Mesendoderm (in vitro differentiated cells): ENCODE measurements at regions not wholly inside any gene's neighbourhood (a gene's known extent, or its start where the extent isn't known, plus 50 kb on each side); places are given as distances from the start of the nearest gene placed in this dataset.

Experiments used
- DNase-seq: peaks from one replicate; pipeline ENCODE4 v3.0.0; 2013
- H2AK5ac ChIP-seq: 2 replicates; pipeline ENCODE4 v1.6.1; 2013; ENCODE audit warnings: low read length, inconsistent platforms
- H2BK120ac ChIP-seq: 2 replicates; pipeline ENCODE4 v1.6.1; 2013; ENCODE audit warnings: low read depth, mild to moderate bottlenecking, low read length, moderate library complexity, mixed read lengths
- H2BK15ac ChIP-seq: replicated peaks from 2 replicates; pipeline ENCODE4 v1.6.1; 2013; ENCODE audit warnings: low read depth, mild to moderate bottlenecking, moderate library complexity
- H2BK5ac ChIP-seq: 2 replicates; pipeline ENCODE4 v1.6.1; 2013; ENCODE audit warnings: low read length, inconsistent platforms
- H3K18ac ChIP-seq: 2 replicates; pipeline ENCODE4 v1.6.1; 2013; ENCODE audit warnings: mild to moderate bottlenecking, low read length, mixed read lengths
- H3K23ac ChIP-seq: one replicate; pipeline ENCODE4 v1.6.1; 2013; ENCODE audit warnings: low read length
- H3K27ac ChIP-seq: 2 replicates; pipeline ENCODE4 v1.5.1; 2013; ENCODE audit warnings: low read depth, mild to moderate bottlenecking, inconsistent platforms, low read length, moderate library complexity
- H3K27me3 ChIP-seq: 2 replicates; pipeline ENCODE4 v1.6.1; 2013; ENCODE audit warnings: low read length, control low read depth, mild to moderate bottlenecking, inconsistent platforms; ENCODE audit not compliant: insufficient read depth, poor library complexity
- H3K36me3 ChIP-seq: 2 replicates; pipeline ENCODE4 v1.6.1; 2013; ENCODE audit warnings: low read length, inconsistent platforms; ENCODE audit not compliant: control insufficient read depth, insufficient read depth
- H3K4ac ChIP-seq: one replicate; pipeline ENCODE4 v1.6.1; 2013; ENCODE audit warnings: low read depth, mild to moderate bottlenecking, low read length, moderate library complexity
- H3K4me1 ChIP-seq: 2 replicates; pipeline ENCODE4 v1.6.1; 2013; ENCODE audit warnings: low read depth, low read length, inconsistent platforms; ENCODE audit not compliant: control insufficient read depth
- H3K4me2 ChIP-seq: 2 replicates; pipeline ENCODE4 v1.6.1; 2013; ENCODE audit warnings: low read length
- H3K4me3 ChIP-seq: 2 replicates; pipeline ENCODE4 v1.5.1; 2013; ENCODE audit warnings: mild to moderate bottlenecking, low read length
- H3K56ac ChIP-seq: one replicate; pipeline ENCODE4 v1.6.1; 2013; ENCODE audit warnings: low read length
- H3K79me1 ChIP-seq: 2 replicates; pipeline ENCODE4 v1.6.1; 2013; ENCODE audit warnings: low read length, inconsistent platforms
- H3K79me2 ChIP-seq: 2 replicates; pipeline ENCODE4 v1.6.1; 2013; ENCODE audit warnings: mild to moderate bottlenecking, low read length; ENCODE audit not compliant: control insufficient read depth, insufficient read depth
- H3K9ac ChIP-seq: 2 replicates; pipeline ENCODE4 v1.6.1; 2013; ENCODE audit warnings: low read length, inconsistent platforms
- H4K5ac ChIP-seq: one replicate; pipeline ENCODE4 v1.6.1; 2013; ENCODE audit warnings: low read length
- H4K8ac ChIP-seq: one replicate; pipeline ENCODE4 v1.6.1; 2013; ENCODE audit warnings: low read depth, mild to moderate bottlenecking, control low read depth, low read length, moderate library complexity
- WGBS: extraction: QIAGEN DNeasy Blood & Tissue Kit; methylation state at CpG from one replicate; pipeline ENCODE4 v1.1.7; 2013; ENCODE audit warnings: low lambda C conversion rate, missing lambda C conversion rate; ENCODE audit not compliant: insufficient coverage; ENCODE audit errors: extremely low coverage; 5-methylcytosine and 5-hydroxymethylcytosine counted together

DNA sequence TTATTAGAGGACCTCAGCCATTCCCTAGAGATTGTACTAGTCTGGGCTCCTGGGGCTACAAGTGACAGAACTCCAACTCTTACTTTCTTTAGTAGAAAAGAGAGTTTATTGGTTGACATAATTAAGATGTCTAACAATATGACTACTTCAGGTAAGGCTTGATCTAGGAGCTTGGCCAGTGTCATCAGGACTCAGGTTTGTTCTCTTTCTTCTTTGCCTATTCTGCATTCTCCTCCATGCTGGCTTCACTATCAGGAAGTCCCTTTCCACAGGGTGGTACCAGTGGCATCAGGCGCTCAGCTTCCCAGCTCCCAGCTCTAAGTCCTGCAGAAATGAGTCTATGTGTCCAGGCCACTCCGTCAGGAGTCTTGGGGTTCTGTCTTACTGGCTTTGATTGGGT is 286.1 kb upstream of the EEF2KMT start:
- no peak overlapping the region for H3K23ac ChIP-seq
- no peak overlapping the region for H2BK5ac ChIP-seq
- H2BK15ac ChIP-seq: no peak overlapping the region
- no peaks in the 10 kb centered on the region for H3K27me3 ChIP-seq
- no peak overlapping the region for H3K18ac ChIP-seq
- H4K5ac ChIP-seq: no peak overlapping the region
- no CpG with 5 or more reads among the region's 2 CpGs for WGBS
- H4K8ac ChIP-seq: no peak overlapping the region
- no peak overlapping the region for H3K4me2 ChIP-seq
- no peaks in the 10 kb centered on the region for H3K79me1 ChIP-seq
- H2AK5ac ChIP-seq: no peak overlapping the region
- H3K27ac ChIP-seq: no peak overlapping the region
- no peak for DNase-seq
- no peaks in the 10 kb centered on the region for H3K4me1 ChIP-seq
- no peak overlapping the region for H3K9ac ChIP-seq
- H3K79me2 ChIP-seq: no peaks in the 10 kb centered on the region
- H3K56ac ChIP-seq: no peak overlapping the region
- H2BK120ac ChIP-seq: no peak overlapping the region
- no peak overlapping the region for H3K4me3 ChIP-seq
- H3K36me3 ChIP-seq: no peaks in the 10 kb centered on the region
- no peak overlapping the region for H3K4ac ChIP-seq

DNA sequence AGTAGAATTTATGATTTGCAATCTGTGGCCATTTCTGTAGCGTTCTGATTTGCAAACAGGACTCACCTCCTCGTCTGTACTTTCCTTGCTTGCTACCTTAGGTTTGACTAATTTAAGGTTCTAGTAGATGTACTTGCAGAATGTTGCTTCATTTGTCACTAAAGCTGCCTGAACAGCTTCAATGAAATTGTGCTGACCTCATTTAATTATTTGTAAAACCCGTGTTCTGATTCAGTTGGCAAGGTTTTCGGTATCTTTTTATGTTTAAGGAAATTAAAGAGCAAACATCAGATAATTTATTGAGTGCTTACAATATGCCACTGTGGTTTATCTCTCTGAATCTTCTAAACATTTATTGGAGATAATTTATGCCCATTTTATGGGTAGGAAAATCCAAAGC is 284.9 kb upstream of the EEF2KMT start:
- Histone ChIP-seq H3K18ac (no peak overlapping the region), H2BK120ac (no peak overlapping the region), H3K79me2 (no peaks in the 10 kb centered on the region), H4K5ac (no peak overlapping the region), H3K4me2 (no peak overlapping the region), H3K23ac (no peak overlapping the region), H3K4me3 (no peak overlapping the region), H3K9ac (no peak overlapping the region), H3K27ac (no peak overlapping the region), H2AK5ac (no peak overlapping the region), H2BK5ac (no peak overlapping the region), H3K36me3 (no peaks in the 10 kb centered on the region), H3K27me3 (no peaks in the 10 kb centered on the region), H3K4me1 (no peaks in the 10 kb centered on the region), H3K4ac (no peak overlapping the region), H2BK15ac (no peak overlapping the region), H4K8ac (no peak overlapping the region), H3K56ac (no peak overlapping the region), H3K79me1 (no peaks in the 10 kb centered on the region)
- DNase-seq: no peak
- no CpG with 5 or more reads among the region's 4 CpGs for WGBS

DNA sequence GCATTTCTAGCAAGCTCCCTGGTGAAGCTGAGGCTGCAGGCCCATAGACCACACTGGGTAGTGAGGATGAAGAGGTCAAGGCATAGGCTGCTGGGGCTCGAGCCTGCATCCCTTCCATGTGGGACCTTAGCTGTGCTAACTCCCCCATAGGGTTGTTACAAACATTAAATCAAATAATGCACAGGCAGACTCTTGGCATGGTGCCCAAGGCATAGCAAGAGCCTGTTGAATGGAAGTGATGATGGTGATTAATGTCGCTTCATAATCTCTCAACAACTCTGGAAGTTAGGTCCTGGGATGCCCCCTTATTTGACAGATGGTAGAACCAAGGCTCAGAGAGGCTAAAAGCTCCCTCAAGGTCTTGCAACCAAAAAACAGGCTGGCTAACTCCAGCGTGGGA is 283.9 kb upstream of the EEF2KMT start:
- H4K8ac ChIP-seq: no peak overlapping the region
- no peak overlapping the region for H2BK120ac ChIP-seq
- H2BK15ac ChIP-seq: no peak overlapping the region
- no peaks in the 10 kb centered on the region for H3K79me2 ChIP-seq
- no peak overlapping the region for H3K4me2 ChIP-seq
- H3K4ac ChIP-seq: no peak overlapping the region
- no peak overlapping the region for H4K5ac ChIP-seq
- no peak overlapping the region for H3K56ac ChIP-seq
- H3K4me3 ChIP-seq: no peak overlapping the region
- no peak for DNase-seq
- no peak overlapping the region for H2BK5ac ChIP-seq
- H3K18ac ChIP-seq: no peak overlapping the region
- WGBS: no CpG with 5 or more reads among the region's 3 CpGs
- H3K27ac ChIP-seq: no peak overlapping the region
- H3K9ac ChIP-seq: no peak overlapping the region
- H3K23ac ChIP-seq: no peak overlapping the region
- H3K36me3 ChIP-seq: no peaks in the 10 kb centered on the region
- no peaks in the 10 kb centered on the region for H3K4me1 ChIP-seq
- no peaks in the 10 kb centered on the region for H3K27me3 ChIP-seq
- H2AK5ac ChIP-seq: no peak overlapping the region
- no peaks in the 10 kb centered on the region for H3K79me1 ChIP-seq

DNA sequence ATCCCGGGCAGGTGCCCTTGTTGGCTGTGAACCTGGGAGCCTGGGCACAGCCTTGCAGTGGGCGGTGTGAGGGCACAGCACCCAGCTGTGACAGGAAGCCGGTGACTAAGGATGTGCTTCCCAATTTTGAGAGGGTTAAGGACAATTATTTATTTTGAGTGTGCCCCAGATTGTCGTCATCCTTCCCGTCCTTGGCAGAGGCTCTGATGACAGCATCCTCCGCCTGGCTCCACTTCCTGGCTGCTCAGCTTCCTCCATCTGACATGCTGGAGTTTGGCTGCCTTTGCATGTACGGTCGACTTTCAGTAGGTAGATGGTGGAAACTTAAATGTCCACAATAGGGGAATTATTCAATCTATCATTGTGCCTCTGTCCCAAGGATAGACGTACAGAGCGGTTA is 282.4 kb upstream of the EEF2KMT start:
- H3K4me1 ChIP-seq: no peaks in the 10 kb centered on the region
- no peak overlapping the region for H3K18ac ChIP-seq
- no peaks in the 10 kb centered on the region for H3K36me3 ChIP-seq
- no peaks in the 10 kb centered on the region for H3K79me2 ChIP-seq
- H3K9ac ChIP-seq: no peak overlapping the region
- no peak overlapping the region for H4K5ac ChIP-seq
- no peak for DNase-seq
- no peak overlapping the region for H3K4me3 ChIP-seq
- no peak overlapping the region for H2BK120ac ChIP-seq
- WGBS: no CpG with 5 or more reads among the region's 10 CpGs
- no peak overlapping the region for H4K8ac ChIP-seq
- no peak overlapping the region for H3K4ac ChIP-seq
- H2BK5ac ChIP-seq: no peak overlapping the region
- H3K27me3 ChIP-seq: no peaks in the 10 kb centered on the region
- H2BK15ac ChIP-seq: no peak overlapping the region
- H3K4me2 ChIP-seq: no peak overlapping the region
- no peak overlapping the region for H3K56ac ChIP-seq
- H3K27ac ChIP-seq: no peak overlapping the region
- no peak overlapping the region for H3K23ac ChIP-seq
- no peaks in the 10 kb centered on the region for H3K79me1 ChIP-seq
- H2AK5ac ChIP-seq: no peak overlapping the region

DNA sequence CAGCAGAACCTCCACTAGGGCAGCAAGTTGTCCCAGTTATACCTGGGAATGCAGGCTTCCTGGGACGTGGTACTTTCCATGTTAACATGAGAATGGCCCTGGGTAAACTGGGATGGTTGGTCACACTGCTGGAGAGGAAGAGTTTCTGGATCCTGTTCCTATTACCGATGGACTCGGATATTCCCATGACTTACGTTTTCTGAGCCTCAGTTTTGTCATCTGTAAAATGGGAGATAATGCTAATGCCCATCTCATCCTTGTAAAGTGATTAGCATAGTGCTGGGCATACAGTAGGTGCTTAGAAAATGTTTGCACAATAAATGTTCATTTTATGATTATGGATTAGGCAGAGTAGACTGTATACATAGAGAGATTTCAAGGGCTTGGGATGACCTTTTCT is 280.9 kb upstream of the EEF2KMT start:
- Histone ChIP-seq H3K18ac (no peak overlapping the region), H4K8ac (no peak overlapping the region), H3K4me3 (no peak overlapping the region), H2BK120ac (no peak overlapping the region), H3K4me2 (no peak overlapping the region), H3K27ac (no peak overlapping the region), H3K56ac (no peak overlapping the region), H3K23ac (no peak overlapping the region), H2AK5ac (no peak overlapping the region), H2BK15ac (no peak overlapping the region), H3K4ac (no peak overlapping the region), H3K79me2 (no peaks in the 10 kb centered on the region), H3K9ac (no peak overlapping the region), H3K36me3 (no peaks in the 10 kb centered on the region), H3K4me1 (no peaks in the 10 kb centered on the region), H3K79me1 (no peaks in the 10 kb centered on the region), H3K27me3 (no peaks in the 10 kb centered on the region), H4K5ac (no peak overlapping the region), H2BK5ac (no peak overlapping the region)
- DNase-seq: no peak
- no CpG with 5 or more reads among the region's 4 CpGs for WGBS

DNA sequence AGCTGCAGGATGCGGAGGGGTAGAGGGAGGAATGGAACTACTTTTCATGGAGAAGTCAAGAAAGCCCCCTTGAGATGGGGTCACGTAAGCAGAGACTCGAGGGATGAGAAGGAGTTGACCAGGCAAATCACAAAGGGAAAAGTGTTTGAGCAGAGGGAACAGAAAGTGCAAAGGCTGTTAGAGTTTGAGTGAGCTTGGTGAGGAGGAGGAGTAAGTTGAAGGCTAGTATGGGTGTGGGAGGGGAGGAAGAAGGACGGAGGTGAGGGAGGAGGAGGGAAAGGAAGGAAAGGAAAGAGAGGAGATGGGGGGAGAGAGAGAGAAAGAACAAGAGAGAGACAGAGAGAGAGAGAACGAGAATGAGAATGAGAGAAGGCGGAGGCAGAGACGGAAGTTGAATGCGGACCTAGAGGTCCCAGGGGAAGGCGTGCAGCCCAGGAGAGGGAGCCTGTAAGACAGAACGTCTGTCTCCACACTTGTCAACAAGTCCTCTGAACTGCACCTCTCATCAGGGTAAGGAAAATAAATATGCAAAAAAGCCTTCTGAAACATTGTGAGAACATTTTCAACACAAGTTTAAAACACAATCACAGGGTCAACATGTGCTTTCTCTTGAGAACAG is 279.8 kb upstream of the EEF2KMT start:
- H3K18ac ChIP-seq: no peak overlapping the region
- no peak overlapping the region for H3K9ac ChIP-seq
- no peak overlapping the region for H3K56ac ChIP-seq
- H3K36me3 ChIP-seq: no peaks in the 10 kb centered on the region
- no peak overlapping the region for H3K4me2 ChIP-seq
- H3K79me1 ChIP-seq: no peaks in the 10 kb centered on the region
- H4K8ac ChIP-seq: no peak overlapping the region
- H3K27ac ChIP-seq: no peak overlapping the region
- H3K4ac ChIP-seq: no peak overlapping the region
- H2AK5ac ChIP-seq: no peak overlapping the region
- no peaks in the 10 kb centered on the region for H3K79me2 ChIP-seq
- no peak overlapping the region for H4K5ac ChIP-seq
- no peak overlapping the region for H2BK15ac ChIP-seq
- DNase-seq: no peak
- no peak overlapping the region for H2BK5ac ChIP-seq
- H3K4me3 ChIP-seq: no peak overlapping the region
- H3K23ac ChIP-seq: no peak overlapping the region
- WGBS: 80% methylated on average over 1 of the region's 10 CpGs
- no peak overlapping the region for H2BK120ac ChIP-seq
- no peaks in the 10 kb centered on the region for H3K27me3 ChIP-seq
- no peaks in the 10 kb centered on the region for H3K4me1 ChIP-seq
